ENCODE measurements at regions not wholly inside any gene's neighbourhood (a gene's known extent, or its start where the extent isn't known, plus 50 kb on each side); places are given as distances from the start of the nearest gene placed in this dataset.

DNA sequence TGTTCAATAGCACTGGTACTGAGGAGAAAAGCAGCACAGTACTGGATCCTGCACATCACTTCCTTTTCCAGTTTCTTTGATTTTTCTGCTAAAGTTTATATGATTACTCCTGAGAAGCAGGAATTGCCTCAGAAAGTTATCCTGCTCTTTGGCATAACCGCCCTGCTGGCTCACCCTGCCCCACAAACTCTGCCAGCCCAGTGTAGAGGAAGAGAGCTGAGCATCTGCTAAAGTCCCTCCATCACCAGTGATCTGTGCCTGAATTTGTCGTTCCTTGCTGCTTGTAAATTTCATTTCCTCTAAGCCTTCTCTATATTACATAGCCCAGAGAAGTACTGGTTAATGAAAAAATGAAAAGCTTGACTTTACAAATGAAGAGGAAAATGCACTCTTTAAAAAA lies 87.0 kb upstream of the C1orf21 start (continued):
- TF ChIP-seq ZNF784 (CRISPR knock-in tag; IDR thresholded peaks at IDR 0.05; ENCODE audit: borderline replicate concordance) (no peak), ZFP62 (CRISPR knock-in tag; IDR thresholded peaks at IDR 0.05) (no peak)

DNA sequence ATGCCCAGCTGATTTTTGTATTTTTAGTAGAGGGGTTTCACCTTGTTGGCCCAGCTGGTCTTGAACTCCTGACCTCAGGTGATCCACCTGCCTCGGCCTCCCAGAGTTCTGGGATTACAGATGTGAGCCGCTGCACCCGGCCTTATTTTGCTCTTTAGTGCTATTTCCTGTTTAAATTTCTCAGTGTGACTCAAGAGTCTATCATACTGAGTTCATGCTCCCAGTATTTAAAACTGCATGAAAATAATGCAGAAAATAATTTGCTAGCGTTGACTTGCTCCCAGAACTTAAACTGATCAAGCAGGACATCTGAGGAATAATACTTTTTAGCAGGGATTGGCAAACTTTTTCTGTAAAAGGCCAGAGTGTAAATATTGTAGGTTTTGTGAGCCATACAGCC lies 86.4 kb upstream of the C1orf21 start:
- ATAC-seq (no peak), DNase-seq (ENCODE audit: low spot score) (no peak), FAIRE-seq (no peak)
- H3K4me3 ChIP-seq (replicated peaks in 1 of 3; ENCODE audit: insufficient read depth in 1 of 3, low read depth in 2 of 3, low read length in 3 of 3) = no peak overlapping the region
- in situ Hi-C loops (cut with HindIII; ENCODE audit: extremely low pct_ligation_motif_present, low pct_unique_long_range_greater_than_20kb) = no loop called here
- H3K27me3 ChIP-seq (ENCODE audit: control insufficient read depth in 1 of 2, insufficient read depth in 2 of 2, low read length in 2 of 2) = no peaks in the 10 kb centered on the region; a peak in 1 of 5 replicates
- ChIA-PET POLR2A (no interaction called here), CTCF (ENCODE audit: low intra/inter-chr PET ratio, low total read pairs) (no interaction called here)
- H2AFZ ChIP-seq (ENCODE audit: low read length) = no peak overlapping the region
- no peaks in the 10 kb centered on the region for H3K79me2 ChIP-seq (ENCODE audit: insufficient read depth, low read length)
- intact Hi-C loops (cut with micrococcal nuclease; ENCODE audit: unreplicated experiment) = no loop called here
- H3K4me1 ChIP-seq (ENCODE audit: insufficient read depth, low read length) = no peaks in the 10 kb centered on the region
- no peaks in the 10 kb centered on the region for H3K36me3 ChIP-seq (replicated peaks in 1 of 2; ENCODE audit: control insufficient read depth in 1 of 2, insufficient read depth in 2 of 2, low read length in 2 of 2)
- H4K20me1 ChIP-seq (ENCODE audit: insufficient read depth, low read length) = no peaks in the 10 kb centered on the region
- BruUV-seq (replicated peaks) = no TSS peak
- no peak overlapping the region for H3K9ac ChIP-seq (ENCODE audit: insufficient read depth, low read depth, low read length)
- H3K9me3 ChIP-seq (ENCODE audit: low read length) = peaks cover 3% of the 10 kb centered on the region; the same call in 1 of the 2 replicates
- whole genome bisulfite sequencing (ENCODE audit: low lambda C conversion rate) = 0% methylated on average over 4 of the region's 4 CpGs
- no peak overlapping the region for H3K27ac ChIP-seq (ENCODE audit: extremely low read length, insufficient read depth, low read length)
- H3K4me2 ChIP-seq (ENCODE audit: low read depth, low read length) = no peak overlapping the region
- TF ChIP-seq SRSF4 (IDR thresholded peaks at IDR 0.05; ENCODE audit: low read depth, low read length, poor library complexity, severe bottlenecking) = no peak
- TF ChIP-seq ZNF660 (CRISPR knock-in tag; IDR thresholded peaks at IDR 0.05; ENCODE audit: borderline replicate concordance, low read depth) = no peak
- no peak for TF ChIP-seq ZNF124 (CRISPR knock-in tag; IDR thresholded peaks at IDR 0.05)
- TF ChIP-seq TBX2 (CRISPR knock-in tag; IDR thresholded peaks at IDR 0.05; ENCODE audit: borderline replicate concordance) = no peak
- no peak for TF ChIP-seq ZMYM3 (CRISPR knock-in tag; IDR thresholded peaks at IDR 0.05)
- TF ChIP-seq BATF2 (CRISPR knock-in tag; IDR thresholded peaks at IDR 0.05) = no peak
- TF ChIP-seq RBM22 (optimal IDR thresholded peaks at IDR 0.05; ENCODE audit: low read length) = no peak
- TF ChIP-seq, protein P1, sequence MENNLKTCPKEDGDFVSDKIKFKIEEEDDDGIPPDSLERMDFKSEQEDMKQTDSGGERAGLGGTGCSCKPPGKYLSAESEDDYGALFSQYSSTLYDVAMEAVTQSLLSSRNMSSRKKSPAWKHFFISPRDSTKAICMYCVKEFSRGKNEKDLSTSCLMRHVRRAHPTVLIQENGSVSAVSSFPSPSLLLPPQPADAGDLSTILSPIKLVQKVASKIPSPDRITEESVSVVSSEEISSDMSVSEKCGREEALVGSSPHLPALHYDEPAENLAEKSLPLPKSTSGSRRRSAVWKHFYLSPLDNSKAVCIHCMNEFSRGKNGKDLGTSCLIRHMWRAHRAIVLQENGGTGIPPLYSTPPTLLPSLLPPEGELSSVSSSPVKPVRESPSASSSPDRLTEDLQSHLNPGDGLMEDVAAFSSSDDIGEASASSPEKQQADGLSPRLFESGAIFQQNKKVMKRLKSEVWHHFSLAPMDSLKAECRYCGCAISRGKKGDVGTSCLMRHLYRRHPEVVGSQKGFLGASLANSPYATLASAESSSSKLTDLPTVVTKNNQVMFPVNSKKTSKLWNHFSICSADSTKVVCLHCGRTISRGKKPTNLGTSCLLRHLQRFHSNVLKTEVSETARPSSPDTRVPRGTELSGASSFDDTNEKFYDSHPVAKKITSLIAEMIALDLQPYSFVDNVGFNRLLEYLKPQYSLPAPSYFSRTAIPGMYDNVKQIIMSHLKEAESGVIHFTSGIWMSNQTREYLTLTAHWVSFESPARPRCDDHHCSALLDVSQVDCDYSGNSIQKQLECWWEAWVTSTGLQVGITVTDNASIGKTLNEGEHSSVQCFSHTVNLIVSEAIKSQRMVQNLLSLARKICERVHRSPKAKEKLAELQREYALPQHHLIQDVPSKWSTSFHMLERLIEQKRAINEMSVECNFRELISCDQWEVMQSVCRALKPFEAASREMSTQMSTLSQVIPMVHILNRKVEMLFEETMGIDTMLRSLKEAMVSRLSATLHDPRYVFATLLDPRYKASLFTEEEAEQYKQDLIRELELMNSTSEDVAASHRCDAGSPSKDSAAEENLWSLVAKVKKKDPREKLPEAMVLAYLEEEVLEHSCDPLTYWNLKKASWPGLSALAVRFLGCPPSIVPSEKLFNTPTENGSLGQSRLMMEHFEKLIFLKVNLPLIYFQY (CRISPR knock-in tag; IDR thresholded peaks at IDR 0.05; ENCODE audit: borderline replicate concordance) = no peak
- TF ChIP-seq ZNF432 (CRISPR knock-in tag; IDR thresholded peaks at IDR 0.05; ENCODE audit: borderline replicate concordance) = no peak
- no peak for TF ChIP-seq ZNF652 (CRISPR knock-in tag; IDR thresholded peaks at IDR 0.05; ENCODE audit: borderline replicate concordance, low read depth)
- no peak for TF ChIP-seq MXI1 (IDR thresholded peaks at IDR 0.05; ENCODE audit: borderline replicate concordance, low read depth, low read length)
- no peak for TF ChIP-seq ZMAT3 (CRISPR knock-in tag; conservative IDR thresholded peaks at IDR 0.05)
- no peak for TF ChIP-seq ARID5B (CRISPR knock-in tag; IDR thresholded peaks at IDR 0.05)
